IMR-90 (cell line): ENCODE measurements at regions not wholly inside any gene's neighbourhood (a gene's known extent, or its start where the extent isn't known, plus 50 kb on each side); places are given as distances from the start of the nearest gene placed in this dataset.

ENCODE experiments used
- ATAC-seq: fragments of 200-7000 bp; cut with Tn5 transposase; 2 replicates; pipeline ENCODE4 v1.9.1; 2020; ENCODE audit warnings: low read depth, mild to moderate bottlenecking, moderate library complexity
- BruUV-seq: library from RNA; stranded (reverse); fragments of 400-500 nt; replicated peaks from 2 replicates; lab custom pipeline; 2021; lab: Mats Ljungman, UMichigan
- CTCF ChIA-PET: fragments of 300-600 bp; formaldehyde crosslinking; extraction: SDS; loops from one replicate; lab custom pipeline; 2021; ENCODE audit warnings: antibody characterized with exemption; lab: Yijun Ruan, JAX
- POLR2A ChIA-PET: fragments of 300-600 bp; sonication (Branson Sonifier 250); formaldehyde crosslinking; loops from one replicate; lab custom pipeline; 2022; ENCODE audit warnings: antibody characterized with exemption; ENCODE audit not compliant: unreplicated experiment; lab: Charles Lee
- DNase-seq: peaks from one replicate; pipeline ENCODE4 v3.0.0; 2013
- H2AFZ ChIP-seq: replicated peaks from 2 replicates; pipeline ENCODE3; 2013; ENCODE audit warnings: low read length, mild to moderate bottlenecking; ENCODE audit not compliant: poor library complexity
- H2AK5ac ChIP-seq: 2 replicates; pipeline ENCODE4 v1.6.1; 2013; ENCODE audit warnings: low read depth, low read length, inconsistent platforms
- H2AK9ac ChIP-seq: replicated peaks from 2 replicates; pipeline ENCODE3; 2013; ENCODE audit warnings: mild to moderate bottlenecking, low read depth, low read length, moderate library complexity; ENCODE audit not compliant: poor library complexity
- H2BK120ac ChIP-seq: 2 replicates; pipeline ENCODE4 v1.6.1; 2013; ENCODE audit warnings: low read depth, low read length, inconsistent platforms
- H2BK15ac ChIP-seq: 3 replicates; pipeline ENCODE4 v1.6.1; 2013; ENCODE audit warnings: low read depth, low read length, inconsistent platforms
- H2BK20ac ChIP-seq: 2 replicates; pipeline ENCODE4 v1.6.1; 2013; ENCODE audit warnings: low read depth, mild to moderate bottlenecking, inconsistent platforms, low read length, moderate library complexity
- H2BK5ac ChIP-seq: 2 replicates; pipeline ENCODE4 v1.6.1; 2013; ENCODE audit warnings: mild to moderate bottlenecking, low read depth, low read length, inconsistent platforms; ENCODE audit not compliant: poor library complexity, severe bottlenecking
- H3K14ac ChIP-seq: replicated peaks from 2 replicates; pipeline ENCODE4 v1.6.1; 2013; ENCODE audit warnings: low read depth, low read length, inconsistent platforms
- H3K18ac ChIP-seq: 2 replicates; pipeline ENCODE4 v1.6.1; 2013; ENCODE audit warnings: low read depth, low read length, control low read depth
- H3K23ac ChIP-seq: 2 replicates; pipeline ENCODE4 v1.6.1; 2013; ENCODE audit warnings: low read depth, low read length, inconsistent platforms
- H3K27ac ChIP-seq: 2 replicates; pipeline ENCODE4 v1.5.1; 2013; ENCODE audit warnings: mild to moderate bottlenecking, control low read depth, low read length; ENCODE audit not compliant: insufficient read depth
- H3K27me3 ChIP-seq: 2 replicates; pipeline ENCODE4 v1.6.1; 2013; ENCODE audit warnings: low read length; ENCODE audit not compliant: control insufficient read depth, insufficient read depth
- H3K36me3 ChIP-seq: 2 replicates; pipeline ENCODE4 v1.6.1; 2013; ENCODE audit warnings: low read length, mixed read lengths; ENCODE audit not compliant: control insufficient read depth, insufficient read depth
- H3K4ac ChIP-seq: 2 replicates; pipeline ENCODE4 v1.6.1; 2013; ENCODE audit warnings: low read depth, low read length, inconsistent platforms
- H3K4me1 ChIP-seq: 2 replicates; pipeline ENCODE4 v1.6.1; 2013; ENCODE audit warnings: low read length, mixed read lengths; ENCODE audit not compliant: control insufficient read depth, insufficient read depth
- H3K4me2 ChIP-seq: 2 replicates; pipeline ENCODE4 v1.6.1; 2013; ENCODE audit warnings: low read depth, mild to moderate bottlenecking, control low read depth, low read length, moderate library complexity
- H3K4me3 ChIP-seq: 2 replicates; pipeline ENCODE4 v1.5.1; 2013; ENCODE audit warnings: low read depth, mild to moderate bottlenecking, control low read depth, low read length, moderate library complexity; ENCODE audit not compliant: insufficient read depth
- H3K56ac ChIP-seq: 2 replicates; pipeline ENCODE4 v1.6.1; 2013; ENCODE audit warnings: low read length, inconsistent platforms; ENCODE audit not compliant: insufficient read depth; ENCODE audit errors: extremely low read depth
- H3K79me1 ChIP-seq, 2 experiments: 2 replicates each; pipeline ENCODE4 v1.6.1; 2013; ENCODE audit warnings: low read length in 2 of 2, inconsistent platforms in 1 of 2, low read depth in 1 of 2
- H3K9ac ChIP-seq: 2 replicates; pipeline ENCODE4 v1.6.1; 2013; ENCODE audit warnings: low read depth, low read length, control low read depth
- H3K9me1 ChIP-seq: 2 replicates; pipeline ENCODE4 v1.6.1; 2013; ENCODE audit warnings: low read length, inconsistent platforms; ENCODE audit not compliant: insufficient read depth
- H3K9me3 ChIP-seq: 2 replicates; pipeline ENCODE4 v1.6.1; 2013; ENCODE audit warnings: low read length; ENCODE audit not compliant: control insufficient read depth, insufficient read depth
- H4K20me1 ChIP-seq: 2 replicates; pipeline ENCODE4 v1.6.1; 2013; ENCODE audit warnings: low read length, inconsistent platforms; ENCODE audit not compliant: insufficient read depth
- H4K5ac ChIP-seq: 2 replicates; pipeline ENCODE4 v1.6.1; 2013; ENCODE audit warnings: mild to moderate bottlenecking, low read depth, low read length, control low read depth
- H4K8ac ChIP-seq, 2 experiments: 2 replicates each; pipeline ENCODE4 v1.6.1; 2013; ENCODE audit warnings: low read depth in 2 of 2, low read length in 2 of 2, control low read depth in 1 of 2, inconsistent platforms in 1 of 2
- H4K91ac ChIP-seq: 2 replicates; pipeline ENCODE4 v1.6.1; 2013; ENCODE audit warnings: low read depth, low read length, inconsistent platforms; ENCODE audit not compliant: insufficient read depth
- POLR2A ChIP-seq: IDR thresholded peaks from 2 replicates; pipeline ENCODE4 v1.6.1; 2012; ENCODE audit warnings: mild to moderate bottlenecking, low read depth, low read length
- WGBS, 2 experiments: methylation state at CpG; one replicate each; pipeline versions ENCODE4 v1.1.5 to v1.1.7; 2013; ENCODE audit warnings: missing lambda C conversion rate in 2 of 2; ENCODE audit not compliant: insufficient read length in 1 of 2; ENCODE audit errors: extremely low coverage in 2 of 2; 5-methylcytosine and 5-hydroxymethylcytosine counted together
- dilution Hi-C: fragments of 300-500 bp; cut with HindIII; formaldehyde crosslinking; loops from one replicate; pipeline ENCODE4 v1.14.3; 2018; ENCODE audit warnings: low sequenced_read_pairs; ENCODE audit not compliant: unreplicated experiment
- in situ Hi-C: fragments of 300-500 bp; cut with MboI; formaldehyde crosslinking; loops from 3 replicates; pipeline ENCODE4 v1.14.3; 2019; ENCODE audit warnings: low sequenced_read_pairs, inconsistent platforms, mixed read lengths
- intact Hi-C: fragments of 100-400 bp; cut with micrococcal nuclease; formaldehyde crosslinking; loops from 2 replicates; pipeline ENCODE4 v1.10.0; 2022
- TF ChIP-seq, protein P1 (sequence below): conservative IDR thresholded peaks from 2 replicates; pipeline ENCODE4 v1.5.1; 2012; ENCODE audit warnings: mild to moderate bottlenecking, low read depth, low read length, improper control_type of control experiment

- CTCF ChIA-PET: no interaction called here
- no peak overlapping the region for H2AK9ac ChIP-seq
- DNase-seq (no peak), ATAC-seq (no peak)
- no peak overlapping the region for H3K4me3 ChIP-seq
- no peaks in the 10 kb centered on the region for H3K36me3 ChIP-seq
- H3K18ac ChIP-seq: no peak overlapping the region
- no peak overlapping the region for H3K56ac ChIP-seq
- no peak overlapping the region for H3K4me2 ChIP-seq
- no peaks in the 10 kb centered on the region for H3K27me3 ChIP-seq
- H3K9me3 ChIP-seq: no peaks in the 10 kb centered on the region
- H3K27ac ChIP-seq: no peak overlapping the region
- H2BK20ac ChIP-seq: no peak overlapping the region
- H3K4me1 ChIP-seq: peaks cover 2% of the 10 kb centered on the region; the same call in 1 of the 2 replicates
- no TSS peak for BruUV-seq
- H4K5ac ChIP-seq: no peak overlapping the region
- no peak overlapping the region for H2BK5ac ChIP-seq
- intact Hi-C loops: no loop called here
- H3K14ac ChIP-seq: no peak overlapping the region
- H4K8ac ChIP-seq: no peak overlapping the region
- no peak overlapping the region for H2AK5ac ChIP-seq
- TF ChIP-seq, protein P1, sequence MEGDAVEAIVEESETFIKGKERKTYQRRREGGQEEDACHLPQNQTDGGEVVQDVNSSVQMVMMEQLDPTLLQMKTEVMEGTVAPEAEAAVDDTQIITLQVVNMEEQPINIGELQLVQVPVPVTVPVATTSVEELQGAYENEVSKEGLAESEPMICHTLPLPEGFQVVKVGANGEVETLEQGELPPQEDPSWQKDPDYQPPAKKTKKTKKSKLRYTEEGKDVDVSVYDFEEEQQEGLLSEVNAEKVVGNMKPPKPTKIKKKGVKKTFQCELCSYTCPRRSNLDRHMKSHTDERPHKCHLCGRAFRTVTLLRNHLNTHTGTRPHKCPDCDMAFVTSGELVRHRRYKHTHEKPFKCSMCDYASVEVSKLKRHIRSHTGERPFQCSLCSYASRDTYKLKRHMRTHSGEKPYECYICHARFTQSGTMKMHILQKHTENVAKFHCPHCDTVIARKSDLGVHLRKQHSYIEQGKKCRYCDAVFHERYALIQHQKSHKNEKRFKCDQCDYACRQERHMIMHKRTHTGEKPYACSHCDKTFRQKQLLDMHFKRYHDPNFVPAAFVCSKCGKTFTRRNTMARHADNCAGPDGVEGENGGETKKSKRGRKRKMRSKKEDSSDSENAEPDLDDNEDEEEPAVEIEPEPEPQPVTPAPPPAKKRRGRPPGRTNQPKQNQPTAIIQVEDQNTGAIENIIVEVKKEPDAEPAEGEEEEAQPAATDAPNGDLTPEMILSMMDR: no peak
- TF ChIP-seq POLR2A: no peak
- H3K9ac ChIP-seq: no peak overlapping the region
- no peak overlapping the region for H3K4ac ChIP-seq
- no peaks in the 10 kb centered on the region for H4K20me1 ChIP-seq
- no peaks in the 10 kb centered on the region for H3K79me1 ChIP-seq
- no peaks in the 10 kb centered on the region for H3K9me1 ChIP-seq
- H3K23ac ChIP-seq: no peak overlapping the region
- POLR2A ChIA-PET: no interaction called here
- WGBS, 2 experiments: no CpG with 5 or more reads among the region's 9 CpGs
- in situ Hi-C loops: no loop called here
- H2BK120ac ChIP-seq: no peak overlapping the region
- no peak overlapping the region for H2BK15ac ChIP-seq
- H4K91ac ChIP-seq: no peak overlapping the region
- no peak overlapping the region for H2AFZ ChIP-seq
- dilution Hi-C loops: no loop called here
Measured at GRCh38 chr6:150673720-150674346, 74.1 kb downstream of the PLEKHG1 start.
